HEK293 (cell line): ENCODE measurements at regions not wholly inside any gene's neighbourhood (a gene's known extent, or its start where the extent isn't known, plus 50 kb on each side); places are given as distances from the start of the nearest gene placed in this dataset.

ENCODE experiments used
- BCL11B ChIP-seq: fragments of 450-650 bp; formaldehyde crosslinking; IDR thresholded peaks from 2 replicates; pipeline ENCODE4 v1.5.1; 2016; ENCODE audit warnings: low read depth, missing biosample characterization, missing genetic modification characterization
- KLF8 ChIP-seq: fragments of 450-650 bp; formaldehyde crosslinking; IDR thresholded peaks from 2 replicates; pipeline ENCODE4 v1.5.1; 2016; ENCODE audit warnings: missing biosample characterization, missing genetic modification characterization
- MZF1 ChIP-seq: fragments of 450-650 bp; formaldehyde crosslinking; IDR thresholded peaks from 2 replicates; pipeline ENCODE4 v1.5.1; 2017; ENCODE audit warnings: missing biosample characterization, missing genetic modification characterization, borderline replicate concordance
- YY1 ChIP-seq: fragments of 450-650 bp; formaldehyde crosslinking; IDR thresholded peaks from 2 replicates; pipeline ENCODE4 v1.5.1; 2018; ENCODE audit warnings: missing biosample characterization, missing genetic modification characterization
- YY2 ChIP-seq: fragments of 450-650 bp; formaldehyde crosslinking; IDR thresholded peaks from 2 replicates; pipeline ENCODE4 v1.5.1; 2016; ENCODE audit warnings: missing biosample characterization, missing genetic modification characterization
- ZBTB1 ChIP-seq: fragments of 450-650 bp; formaldehyde crosslinking; IDR thresholded peaks from 2 replicates; pipeline ENCODE4 v1.5.1; 2016; ENCODE audit warnings: missing biosample characterization, missing genetic modification characterization
- ZBTB20 ChIP-seq: fragments of 450-650 bp; formaldehyde crosslinking; IDR thresholded peaks from 2 replicates; pipeline ENCODE4 v1.5.1; 2016; ENCODE audit warnings: missing biosample characterization, missing genetic modification characterization
- ZNF112 ChIP-seq: fragments of 450-650 bp; formaldehyde crosslinking; IDR thresholded peaks from 2 replicates; pipeline ENCODE4 v1.5.0; 2017; ENCODE audit warnings: missing biosample characterization, missing genetic modification characterization
- ZNF214 ChIP-seq: fragments of 450-650 bp; formaldehyde crosslinking; IDR thresholded peaks from 2 replicates; pipeline ENCODE4 v1.5.1; 2017; ENCODE audit warnings: missing biosample characterization, mild to moderate bottlenecking, missing genetic modification characterization, borderline replicate concordance
- ZNF221 ChIP-seq: fragments of 450-650 bp; formaldehyde crosslinking; IDR thresholded peaks from 2 replicates; pipeline ENCODE4 v1.5.1; 2017; ENCODE audit warnings: missing biosample characterization, missing genetic modification characterization, borderline replicate concordance
- ZNF26 ChIP-seq: fragments of 450-650 bp; formaldehyde crosslinking; IDR thresholded peaks from 2 replicates; pipeline ENCODE4 v1.5.1; 2016; ENCODE audit warnings: missing biosample characterization, missing genetic modification characterization
- ZNF366 ChIP-seq: fragments of 450-650 bp; formaldehyde crosslinking; conservative IDR thresholded peaks from 2 replicates; pipeline ENCODE4 v1.5.1; 2016; ENCODE audit warnings: missing biosample characterization, missing genetic modification characterization
- ZNF398 ChIP-seq: fragments of 450-650 bp; formaldehyde crosslinking; IDR thresholded peaks from 2 replicates; pipeline ENCODE4 v1.5.1; 2017; ENCODE audit warnings: missing biosample characterization, missing genetic modification characterization
- ZNF544 ChIP-seq: fragments of 450-650 bp; formaldehyde crosslinking; IDR thresholded peaks from 2 replicates; pipeline ENCODE4 v1.5.0; 2017; ENCODE audit warnings: missing biosample characterization, missing genetic modification characterization
- ZNF600 ChIP-seq: fragments of 450-650 bp; formaldehyde crosslinking; IDR thresholded peaks from 2 replicates; pipeline ENCODE4 v1.5.1; 2016; ENCODE audit warnings: missing biosample characterization, missing genetic modification characterization
- ZNF621 ChIP-seq: fragments of 450-650 bp; formaldehyde crosslinking; IDR thresholded peaks from 2 replicates; pipeline ENCODE4 v1.5.1; 2017; ENCODE audit warnings: missing biosample characterization, missing genetic modification characterization
- ZNF623 ChIP-seq: fragments of 450-650 bp; formaldehyde crosslinking; IDR thresholded peaks from 2 replicates; pipeline ENCODE4 v1.5.1; 2016; ENCODE audit warnings: missing biosample characterization, missing genetic modification characterization
- ZNF626 ChIP-seq: fragments of 450-650 bp; sonication (Bioruptor Pico); formaldehyde crosslinking; IDR thresholded peaks from 2 replicates; pipeline ENCODE4 v1.5.1; 2018; ENCODE audit warnings: missing biosample characterization, missing genetic modification characterization, inconsistent platforms
- ZNF629 ChIP-seq: fragments of 450-650 bp; formaldehyde crosslinking; IDR thresholded peaks from 2 replicates; pipeline ENCODE4 v1.5.1; 2017; ENCODE audit warnings: missing biosample characterization, missing genetic modification characterization
- ZNF654 ChIP-seq: fragments of 450-650 bp; formaldehyde crosslinking; IDR thresholded peaks from 2 replicates; pipeline ENCODE4 v1.5.1; 2016; ENCODE audit warnings: low read depth, missing biosample characterization, missing genetic modification characterization
- ZNF670 ChIP-seq: fragments of 450-650 bp; formaldehyde crosslinking; IDR thresholded peaks from 2 replicates; pipeline ENCODE4 v1.5.1; 2016; ENCODE audit warnings: missing biosample characterization, missing genetic modification characterization, low read depth
- ZSCAN23 ChIP-seq: fragments of 450-650 bp; formaldehyde crosslinking; IDR thresholded peaks from 2 replicates; pipeline ENCODE4 v1.5.1; 2016; ENCODE audit warnings: missing biosample characterization, missing genetic modification characterization
- ZXDB ChIP-seq: fragments of 450-650 bp; formaldehyde crosslinking; IDR thresholded peaks from 2 replicates; pipeline ENCODE4 v1.5.1; 2016; ENCODE audit warnings: missing biosample characterization, missing genetic modification characterization
- TF ChIP-seq, protein P1 (sequence below): fragments of 450-650 bp; IDR thresholded peaks from 2 replicates; pipeline ENCODE4 v1.5.1; 2018; ENCODE audit warnings: missing biosample characterization, mild to moderate bottlenecking, missing genetic modification characterization
- TF ChIP-seq, protein P2 (sequence below): fragments of 450-650 bp; formaldehyde crosslinking; IDR thresholded peaks from 2 replicates; pipeline ENCODE4 v1.5.1; 2016; ENCODE audit warnings: missing biosample characterization, missing genetic modification characterization
- TF ChIP-seq, protein P3 (sequence below): fragments of 450-650 bp; formaldehyde crosslinking; IDR thresholded peaks from 2 replicates; pipeline ENCODE4 v1.5.1; 2016; ENCODE audit warnings: missing biosample characterization, missing genetic modification characterization, borderline replicate concordance
- TF ChIP-seq, protein P4 (sequence below): fragments of 450-650 bp; formaldehyde crosslinking; IDR thresholded peaks from 2 replicates; pipeline ENCODE4 v1.5.1; 2017; ENCODE audit warnings: missing biosample characterization, mild to moderate bottlenecking, missing genetic modification characterization, moderate library complexity
- TF ChIP-seq, protein P5 (sequence below): fragments of 450-650 bp; formaldehyde crosslinking; IDR thresholded peaks from 2 replicates; pipeline ENCODE4 v1.5.1; 2016; ENCODE audit warnings: missing biosample characterization, missing genetic modification characterization

DNA sequence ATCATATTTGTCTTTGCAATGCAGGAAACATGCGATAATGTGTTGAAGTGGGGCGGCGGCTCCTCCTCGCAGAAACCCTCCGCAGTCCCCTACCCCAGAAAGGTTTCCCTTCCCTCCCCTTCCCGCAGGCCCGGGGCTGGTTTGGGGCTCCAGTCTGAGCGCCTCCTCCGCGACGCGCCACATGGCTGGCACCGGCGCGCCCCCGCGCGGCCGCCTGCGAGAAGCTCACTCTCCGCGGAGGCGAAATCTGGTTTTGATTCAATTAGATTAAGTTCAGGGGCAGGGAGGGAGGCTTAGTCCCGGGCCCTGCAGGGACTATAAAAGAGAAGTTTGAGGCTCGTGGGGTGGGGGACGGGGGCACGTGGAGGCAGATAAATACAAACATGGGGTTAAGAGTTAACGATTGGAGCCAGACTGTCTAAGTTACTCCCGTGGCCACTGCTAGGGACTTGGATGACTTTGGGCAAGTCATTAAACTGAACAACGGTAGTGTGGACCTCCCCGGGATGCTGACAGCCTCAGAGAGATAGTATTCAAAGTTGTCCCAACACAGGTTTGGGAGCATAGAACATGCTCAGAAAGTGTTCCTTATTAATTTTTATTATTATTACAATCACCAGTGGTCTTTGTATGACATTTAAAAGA is 69.4 kb downstream of the MSX2 start (continued):
- 0 out of 2 replicates have a peak, but pooled peaks have one; percentile 23 for TF ChIP-seq ZXDB
- TF ChIP-seq ZNF26 (tag by site-specific recombination): no peak
- TF ChIP-seq YY1 (tag by site-specific recombination): no peak
- TF ChIP-seq ZNF544 (tag by site-specific recombination): no peak
- peak; percentile 81 for TF ChIP-seq ZNF398 (tag by site-specific recombination)
- TF ChIP-seq ZNF629 (tag by site-specific recombination): no peak
- TF ChIP-seq, protein P1, sequence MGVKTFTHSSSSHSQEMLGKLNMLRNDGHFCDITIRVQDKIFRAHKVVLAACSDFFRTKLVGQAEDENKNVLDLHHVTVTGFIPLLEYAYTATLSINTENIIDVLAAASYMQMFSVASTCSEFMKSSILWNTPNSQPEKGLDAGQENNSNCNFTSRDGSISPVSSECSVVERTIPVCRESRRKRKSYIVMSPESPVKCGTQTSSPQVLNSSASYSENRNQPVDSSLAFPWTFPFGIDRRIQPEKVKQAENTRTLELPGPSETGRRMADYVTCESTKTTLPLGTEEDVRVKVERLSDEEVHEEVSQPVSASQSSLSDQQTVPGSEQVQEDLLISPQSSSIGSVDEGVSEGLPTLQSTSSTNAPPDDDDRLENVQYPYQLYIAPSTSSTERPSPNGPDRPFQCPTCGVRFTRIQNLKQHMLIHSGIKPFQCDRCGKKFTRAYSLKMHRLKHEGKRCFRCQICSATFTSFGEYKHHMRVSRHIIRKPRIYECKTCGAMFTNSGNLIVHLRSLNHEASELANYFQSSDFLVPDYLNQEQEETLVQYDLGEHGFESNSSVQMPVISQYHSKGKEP (tag by site-specific recombination): no peak
- TF ChIP-seq ZNF626 (tag by site-specific recombination): no peak
- TF ChIP-seq, protein P2, sequence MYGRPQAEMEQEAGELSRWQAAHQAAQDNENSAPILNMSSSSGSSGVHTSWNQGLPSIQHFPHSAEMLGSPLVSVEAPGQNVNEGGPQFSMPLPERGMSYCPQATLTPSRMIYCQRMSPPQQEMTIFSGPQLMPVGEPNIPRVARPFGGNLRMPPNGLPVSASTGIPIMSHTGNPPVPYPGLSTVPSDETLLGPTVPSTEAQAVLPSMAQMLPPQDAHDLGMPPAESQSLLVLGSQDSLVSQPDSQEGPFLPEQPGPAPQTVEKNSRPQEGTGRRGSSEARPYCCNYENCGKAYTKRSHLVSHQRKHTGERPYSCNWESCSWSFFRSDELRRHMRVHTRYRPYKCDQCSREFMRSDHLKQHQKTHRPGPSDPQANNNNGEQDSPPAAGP (tag by site-specific recombination): no peak
- no peak for TF ChIP-seq ZNF112
- TF ChIP-seq ZBTB1: no peak
- no peak for TF ChIP-seq ZNF600 (tag by site-specific recombination)
- TF ChIP-seq ZNF621 (tag by site-specific recombination): no peak
- TF ChIP-seq ZNF670 (tag by site-specific recombination): no peak
- TF ChIP-seq KLF8: no peak
- TF ChIP-seq, protein P3, sequence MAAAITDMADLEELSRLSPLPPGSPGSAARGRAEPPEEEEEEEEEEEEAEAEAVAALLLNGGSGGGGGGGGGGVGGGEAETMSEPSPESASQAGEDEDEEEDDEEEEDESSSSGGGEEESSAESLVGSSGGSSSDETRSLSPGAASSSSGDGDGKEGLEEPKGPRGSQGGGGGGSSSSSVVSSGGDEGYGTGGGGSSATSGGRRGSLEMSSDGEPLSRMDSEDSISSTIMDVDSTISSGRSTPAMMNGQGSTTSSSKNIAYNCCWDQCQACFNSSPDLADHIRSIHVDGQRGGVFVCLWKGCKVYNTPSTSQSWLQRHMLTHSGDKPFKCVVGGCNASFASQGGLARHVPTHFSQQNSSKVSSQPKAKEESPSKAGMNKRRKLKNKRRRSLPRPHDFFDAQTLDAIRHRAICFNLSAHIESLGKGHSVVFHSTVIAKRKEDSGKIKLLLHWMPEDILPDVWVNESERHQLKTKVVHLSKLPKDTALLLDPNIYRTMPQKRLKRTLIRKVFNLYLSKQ (tag by site-specific recombination): no peak
- peak; percentile 68 for TF ChIP-seq ZNF654 (tag by site-specific recombination)
- TF ChIP-seq ZSCAN23 (tag by site-specific recombination): no peak
- TF ChIP-seq ZNF366 (tag by site-specific recombination): no peak
- no peak for TF ChIP-seq YY2 (tag by site-specific recombination)
- TF ChIP-seq MZF1 (tag by site-specific recombination): no peak
- no peak for TF ChIP-seq ZNF623 (tag by site-specific recombination)
- TF ChIP-seq BCL11B (tag by site-specific recombination): no peak
- no peak for TF ChIP-seq ZNF214 (tag by site-specific recombination)
- TF ChIP-seq, protein P4, sequence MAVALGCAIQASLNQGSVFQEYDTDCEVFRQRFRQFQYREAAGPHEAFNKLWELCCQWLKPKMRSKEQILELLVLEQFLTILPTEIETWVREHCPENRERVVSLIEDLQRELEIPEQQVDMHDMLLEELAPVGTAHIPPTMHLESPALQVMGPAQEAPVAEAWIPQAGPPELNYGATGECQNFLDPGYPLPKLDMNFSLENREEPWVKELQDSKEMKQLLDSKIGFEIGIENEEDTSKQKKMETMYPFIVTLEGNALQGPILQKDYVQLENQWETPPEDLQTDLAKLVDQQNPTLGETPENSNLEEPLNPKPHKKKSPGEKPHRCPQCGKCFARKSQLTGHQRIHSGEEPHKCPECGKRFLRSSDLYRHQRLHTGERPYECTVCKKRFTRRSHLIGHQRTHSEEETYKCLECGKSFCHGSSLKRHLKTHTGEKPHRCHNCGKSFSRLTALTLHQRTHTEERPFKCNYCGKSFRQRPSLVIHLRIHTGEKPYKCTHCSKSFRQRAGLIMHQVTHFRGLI: no peak
- TF ChIP-seq, protein P5, sequence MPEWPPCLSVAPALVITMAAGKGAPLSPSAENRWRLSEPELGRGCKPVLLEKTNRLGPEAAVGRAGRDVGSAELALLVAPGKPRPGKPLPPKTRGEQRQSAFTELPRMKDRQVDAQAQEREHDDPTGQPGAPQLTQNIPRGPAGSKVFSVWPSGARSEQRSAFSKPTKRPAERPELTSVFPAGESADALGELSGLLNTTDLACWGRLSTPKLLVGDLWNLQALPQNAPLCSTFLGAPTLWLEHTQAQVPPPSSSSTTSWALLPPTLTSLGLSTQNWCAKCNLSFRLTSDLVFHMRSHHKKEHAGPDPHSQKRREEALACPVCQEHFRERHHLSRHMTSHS: no peak
- TF ChIP-seq ZBTB20 (tag by site-specific recombination): peak; percentile 94
- no peak for TF ChIP-seq ZNF221 (tag by site-specific recombination)
